ENCODE measurements at regions not wholly inside any gene's neighbourhood (a gene's known extent, or its start where the extent isn't known, plus 50 kb on each side); places are given as distances from the start of the nearest gene placed in this dataset.

GRCh38 chr3:27585429-27585828 lies 101.2 kb upstream of the SLC4A7 start (continued):
- TF ChIP-seq ATF3 (IDR thresholded peaks at IDR 0.05) = no peak

GRCh38 chr3:27584874-27585273 lies 100.7 kb upstream of the SLC4A7 start:
- H3K36me3 ChIP-seq (ENCODE audit: control insufficient read depth in 4 of 4, insufficient read depth in 3 of 4, low read depth in 1 of 4, low read length in 3 of 4) = no peaks in the 10 kb centered on the region
- no peak overlapping the region for H3K9ac ChIP-seq (ENCODE audit: low read depth in 1 of 2, low read length in 2 of 2)
- H3K27me3 ChIP-seq (ENCODE audit: control insufficient read depth in 4 of 4, insufficient read depth in 4 of 4, low read length in 3 of 4) = no peaks in the 10 kb centered on the region
- H3K4me1 ChIP-seq (ENCODE audit: control insufficient read depth in 4 of 4, insufficient read depth in 4 of 4, low read length in 3 of 4) = no peaks in the 10 kb centered on the region
- no peak overlapping the region for H3K4me3 ChIP-seq (ENCODE audit: low read depth in 1 of 3, low read length in 3 of 3)
- H3K27ac ChIP-seq (ENCODE audit: low read depth in 1 of 2, low read length in 2 of 2) = no peak overlapping the region
- 26% methylated on average over 2 of the region's 2 CpGs for WGBS
- no peak for DNase-seq (ENCODE audit: low spot score)
- H3K9me3 ChIP-seq (ENCODE audit: control insufficient read depth in 4 of 4, low read length in 3 of 4) = no peaks in the 10 kb centered on the region
- no peak for TF ChIP-seq EGR1 (IDR thresholded peaks at IDR 0.05; ENCODE audit: low read depth in 2 of 2)
- no peak for TF ChIP-seq REST (IDR thresholded peaks at IDR 0.05)
- TF ChIP-seq FOXA1 (IDR thresholded peaks at IDR 0.05) = no peak
- TF ChIP-seq RAD21 (IDR thresholded peaks at IDR 0.05) = no peak
- no peak for TF ChIP-seq SP1 (IDR thresholded peaks at IDR 0.05)
- TF ChIP-seq NR2F2 (IDR thresholded peaks at IDR 0.05) = no peak
- no peak for TF ChIP-seq MAX (IDR thresholded peaks at IDR 0.05)
- TF ChIP-seq HNF4A (conservative IDR thresholded peaks at IDR 0.05) = peak in 1 of 2 donors; percentile 46
- no peak for TF ChIP-seq YY1 (IDR thresholded peaks at IDR 0.05)

GRCh38 chr3:27581852-27582251 lies 97.7 kb upstream of the SLC4A7 start:
- DNase-seq (ENCODE audit: low spot score) = no peak
- 33% methylated on average over 3 of the region's 3 CpGs for WGBS
- Histone ChIP-seq H3K27ac (ENCODE audit: low read depth in 1 of 2, low read length in 2 of 2) (no peak overlapping the region), H3K9ac (ENCODE audit: low read depth in 1 of 2, low read length in 2 of 2) (no peak overlapping the region), H3K4me3 (ENCODE audit: low read depth in 1 of 3, low read length in 3 of 3) (no peak overlapping the region), H3K36me3 (ENCODE audit: control insufficient read depth in 4 of 4, insufficient read depth in 3 of 4, low read depth in 1 of 4, low read length in 3 of 4) (no peaks in the 10 kb centered on the region), H3K27me3 (ENCODE audit: control insufficient read depth in 4 of 4, insufficient read depth in 4 of 4, low read length in 3 of 4) (no peaks in the 10 kb centered on the region), H3K9me3 (ENCODE audit: control insufficient read depth in 4 of 4, low read length in 3 of 4) (no peaks in the 10 kb centered on the region), H3K4me1 (ENCODE audit: control insufficient read depth in 4 of 4, insufficient read depth in 4 of 4, low read length in 3 of 4) (no peaks in the 10 kb centered on the region)
- TF ChIP-seq YY1 (IDR thresholded peaks at IDR 0.05) (no peak), ATF3 (IDR thresholded peaks at IDR 0.05) (no peak), RXRA (IDR thresholded peaks at IDR 0.05) (peak in 1 of 2 donors; percentile 33), NR2F2 (IDR thresholded peaks at IDR 0.05) (no peak), HNF4A (conservative IDR thresholded peaks at IDR 0.05) (peak in 1 of 2 donors; percentile 49), GABPA (IDR thresholded peaks at IDR 0.05 in 1 of 2, conservative IDR thresholded peaks at IDR 0.05 in 1 of 2) (no peak)

GRCh38 chr3:27578032-27578431 lies 93.8 kb upstream of the SLC4A7 start:
- Histone ChIP-seq H3K9me3 (ENCODE audit: control insufficient read depth in 4 of 4, low read length in 3 of 4) (no peaks in the 10 kb centered on the region), H3K4me1 (ENCODE audit: control insufficient read depth in 4 of 4, insufficient read depth in 4 of 4, low read length in 3 of 4) (no peaks in the 10 kb centered on the region), H3K27me3 (ENCODE audit: control insufficient read depth in 4 of 4, insufficient read depth in 4 of 4, low read length in 3 of 4) (no peaks in the 10 kb centered on the region), H3K27ac (ENCODE audit: low read depth in 1 of 2, low read length in 2 of 2) (no peak overlapping the region), H3K9ac (ENCODE audit: low read depth in 1 of 2, low read length in 2 of 2) (no peak overlapping the region), H3K36me3 (ENCODE audit: control insufficient read depth in 4 of 4, insufficient read depth in 3 of 4, low read depth in 1 of 4, low read length in 3 of 4) (no peaks in the 10 kb centered on the region), H3K4me3 (ENCODE audit: low read depth in 1 of 3, low read length in 3 of 3) (no peak overlapping the region)
- no peak for DNase-seq (ENCODE audit: low spot score)
- 96% methylated on average over 1 of the region's 1 CpG for WGBS
- TF ChIP-seq NR2F2 (IDR thresholded peaks at IDR 0.05) (no peak), FOXA2 (IDR thresholded peaks at IDR 0.05) (no peak), SP1 (IDR thresholded peaks at IDR 0.05) (no peak), ATF3 (IDR thresholded peaks at IDR 0.05) (no peak), GABPA (IDR thresholded peaks at IDR 0.05 in 1 of 2, conservative IDR thresholded peaks at IDR 0.05 in 1 of 2) (no peak), TAF1 (conservative IDR thresholded peaks at IDR 0.05) (no peak), JUND (IDR thresholded peaks at IDR 0.05) (no peak), EGR1 (IDR thresholded peaks at IDR 0.05; ENCODE audit: low read depth in 2 of 2) (no peak), FOXA1 (IDR thresholded peaks at IDR 0.05) (no peak), ZBTB33 (IDR thresholded peaks at IDR 0.05) (no peak), RXRA (IDR thresholded peaks at IDR 0.05) (no peak), CTCF (IDR thresholded peaks at IDR 0.05; ENCODE audit: low read depth, low read length, missing input control) (no peak), MAX (IDR thresholded peaks at IDR 0.05) (no peak), RAD21 (IDR thresholded peaks at IDR 0.05) (no peak)

All from liver (tissue), 8 donors.